ENCODE measurements at regions not wholly inside any gene's neighbourhood (a gene's known extent, or its start where the extent isn't known, plus 50 kb on each side); places are given as distances from the start of the nearest gene placed in this dataset.

DNA sequence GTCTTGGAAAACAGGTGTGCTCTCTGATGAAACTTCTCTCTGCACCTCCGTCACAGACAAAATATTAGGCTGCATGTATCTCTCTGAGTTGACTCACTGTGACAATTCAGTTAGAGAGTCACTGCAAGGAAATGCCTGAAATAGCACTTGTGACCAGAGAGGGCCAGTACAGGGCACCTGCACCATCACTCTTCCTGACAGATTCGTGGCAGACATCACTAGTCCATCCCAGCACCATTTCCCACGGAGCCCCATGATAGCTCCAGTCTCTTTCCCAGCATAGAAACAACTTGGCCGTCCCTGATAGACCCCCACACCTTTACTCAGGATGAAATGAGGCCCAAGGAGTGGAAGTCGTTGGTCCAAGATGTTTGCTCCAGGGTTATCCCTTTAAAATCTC lies 73.3 kb upstream of the ISX start:
- TF ChIP-seq EZH2phosphoT487 (IDR thresholded peaks at IDR 0.05; ENCODE audit: insufficient read depth, low read depth) = no peak
- TF ChIP-seq EZH2 (IDR thresholded peaks at IDR 0.05; ENCODE audit: insufficient read depth, poor library complexity, severe bottlenecking) = no peak

Data from GM23248 (cell line).